ENCODE measurements at regions not wholly inside any gene's neighbourhood (a gene's known extent, or its start where the extent isn't known, plus 50 kb on each side); places are given as distances from the start of the nearest gene placed in this dataset.

GRCh38 chr3:33936921-33937525, 138.6 kb downstream of the PDCD6IP start:
- TF ChIP-seq POLR2A (IDR thresholded peaks at IDR 0.05; ENCODE audit: low read length) (no peak), GATA1 (IDR thresholded peaks at IDR 0.05; ENCODE audit: low read depth, low read length) (no peak)
